DND-41 (cell line): ENCODE measurements at regions not wholly inside any gene's neighbourhood (a gene's known extent, or its start where the extent isn't known, plus 50 kb on each side); places are given as distances from the start of the nearest gene placed in this dataset.

Experiments used
- ATAC-seq: fragments of 200-7000 bp; cut with Tn5 transposase; 3 replicates; pipeline ENCODE4 v1.9.1; 2021; ENCODE audit warnings: low read depth; ENCODE audit not compliant: insufficient read depth
- DNase-seq: peaks from one replicate; pipeline ENCODE4 v3.0.0-alpha.2; 2020
- H2AFZ ChIP-seq: 2 replicates; pipeline ENCODE4 v1.6.0; 2012; ENCODE audit warnings: low read depth, low read length
- H3K27ac ChIP-seq: 2 replicates; pipeline ENCODE4 v1.5.1; 2012; ENCODE audit warnings: low read length, inconsistent platforms
- H3K27me3 ChIP-seq: fragments of 200-600 bp; sonication (generic); 2 replicates; pipeline ENCODE4 v1.6.0; 2012; ENCODE audit warnings: low read length, mild to moderate bottlenecking, inconsistent platforms; ENCODE audit not compliant: insufficient read depth, poor library complexity
- H3K36me3 ChIP-seq: 2 replicates; pipeline ENCODE4 v1.5.1; 2012; ENCODE audit warnings: low read length, inconsistent platforms; ENCODE audit not compliant: insufficient read depth
- H3K4me1 ChIP-seq: 2 replicates; pipeline ENCODE4 v1.5.1; 2012; ENCODE audit warnings: mild to moderate bottlenecking, low read length; ENCODE audit not compliant: insufficient read depth
- H3K4me2 ChIP-seq: 2 replicates; pipeline ENCODE4 v1.6.0; 2012; ENCODE audit warnings: mild to moderate bottlenecking, moderate library complexity, low read length, inconsistent platforms; ENCODE audit not compliant: insufficient read depth
- H3K4me3 ChIP-seq, 2 experiments: fragments of 200-600 bp in 1 of 2; shearing (Covaris generic) in 1 of 2; 2 replicates each; pipeline ENCODE4 v1.5.1; 2012 to 2016; ENCODE audit warnings: inconsistent platforms in 2 of 2, low read length in 2 of 2, mild to moderate bottlenecking in 2 of 2, low read depth in 1 of 2, moderate library complexity in 1 of 2
- H3K79me2 ChIP-seq: 2 replicates; pipeline ENCODE4 v1.6.0; 2012; ENCODE audit warnings: low read length, inconsistent platforms; ENCODE audit not compliant: insufficient read depth
- H3K9ac ChIP-seq: 2 replicates; pipeline ENCODE4 v1.6.0; 2012; ENCODE audit warnings: low read depth, mild to moderate bottlenecking, inconsistent platforms, low read length, moderate library complexity
- H3K9me3 ChIP-seq: 2 replicates; pipeline ENCODE4 v1.5.1; 2012; ENCODE audit warnings: low read length, moderate library complexity, mild to moderate bottlenecking, inconsistent platforms; ENCODE audit not compliant: insufficient read depth, severe bottlenecking
- H4K20me1 ChIP-seq: 2 replicates; pipeline ENCODE4 v1.6.0; 2012; ENCODE audit warnings: low read length; ENCODE audit not compliant: insufficient read depth
- CTCF ChIP-seq: IDR thresholded peaks from 2 replicates; pipeline ENCODE4 v1.5.1; 2012; ENCODE audit warnings: borderline replicate concordance, low read length, moderate library complexity, mild to moderate bottlenecking; ENCODE audit not compliant: poor library complexity, severe bottlenecking; ENCODE audit errors: extremely low read depth
- EZH2 ChIP-seq: IDR thresholded peaks from 3 replicates; pipeline ENCODE4 v1.6.1; 2012; ENCODE audit warnings: borderline replicate concordance, low read depth, mild to moderate bottlenecking, moderate library complexity, low read length, inconsistent platforms; ENCODE audit not compliant: severe bottlenecking

- Histone ChIP-seq H3K9me3 (no peaks in the 10 kb centered on the region), H3K9ac (no peak overlapping the region), H3K4me2 (no peak overlapping the region), H3K4me3 (no peak overlapping the region), H3K36me3 (no peaks in the 10 kb centered on the region), H3K79me2 (no peaks in the 10 kb centered on the region), H4K20me1 (no peaks in the 10 kb centered on the region), H3K4me1 (no peaks in the 10 kb centered on the region), H3K27me3 (no peaks in the 10 kb centered on the region), H2AFZ (no peak overlapping the region), H3K27ac (no peak overlapping the region)
- ATAC-seq (no peak), DNase-seq (no peak)
- TF ChIP-seq CTCF (no peak), EZH2 (no peak)
Observed at GRCh38 chr14:38143170-38143569, 64.5 kb upstream of the SSTR1 start.

GRCh38 chr14:38143659-38144505 lies 63.8 kb upstream of the SSTR1 start:
- Histone ChIP-seq H3K27ac (no peak overlapping the region), H4K20me1 (no peaks in the 10 kb centered on the region), H3K27me3 (no peaks in the 10 kb centered on the region), H3K9ac (no peak overlapping the region), H3K9me3 (no peaks in the 10 kb centered on the region), H3K4me3 (no peak overlapping the region), H3K4me2 (no peak overlapping the region), H2AFZ (no peak overlapping the region), H3K36me3 (no peaks in the 10 kb centered on the region), H3K4me1 (no peaks in the 10 kb centered on the region), H3K79me2 (no peaks in the 10 kb centered on the region)
- no peak for DNase-seq
- ATAC-seq = no peak
- TF ChIP-seq CTCF (no peak), EZH2 (no peak)

GRCh38 chr14:38145142-38145541 lies 62.6 kb upstream of the SSTR1 start:
- Histone ChIP-seq H3K79me2 (no peaks in the 10 kb centered on the region), H3K36me3 (no peaks in the 10 kb centered on the region), H3K4me1 (no peaks in the 10 kb centered on the region), H2AFZ (no peak overlapping the region), H3K27me3 (no peaks in the 10 kb centered on the region), H3K9ac (no peak overlapping the region), H3K27ac (no peak overlapping the region), H3K9me3 (no peaks in the 10 kb centered on the region), H3K4me2 (no peak overlapping the region), H3K4me3 (no peak overlapping the region), H4K20me1 (no peaks in the 10 kb centered on the region)
- DNase-seq = no peak
- no peak for ATAC-seq
- TF ChIP-seq EZH2 (no peak), CTCF (no peak)
